IPS DF 19.7 (cell line): ENCODE measurements at regions not wholly inside any gene's neighbourhood (a gene's known extent, or its start where the extent isn't known, plus 50 kb on each side); places are given as distances from the start of the nearest gene placed in this dataset.
"Not testable (repeated sequence)": the region's sequence is repeated elsewhere in the genome, so short reads cannot be mapped to it uniquely, and the experiment has no call there.

ENCODE experiments used
- DNase-seq: peaks from one replicate; pipeline ENCODE4 v3.0.0-alpha.2; 2013; ENCODE audit warnings: low read depth, low spot score

- no peak for DNase-seq
Measured at GRCh38 chr2:130251535-130251872, 53.3 kb upstream of the TUBA3E start.

DNA sequence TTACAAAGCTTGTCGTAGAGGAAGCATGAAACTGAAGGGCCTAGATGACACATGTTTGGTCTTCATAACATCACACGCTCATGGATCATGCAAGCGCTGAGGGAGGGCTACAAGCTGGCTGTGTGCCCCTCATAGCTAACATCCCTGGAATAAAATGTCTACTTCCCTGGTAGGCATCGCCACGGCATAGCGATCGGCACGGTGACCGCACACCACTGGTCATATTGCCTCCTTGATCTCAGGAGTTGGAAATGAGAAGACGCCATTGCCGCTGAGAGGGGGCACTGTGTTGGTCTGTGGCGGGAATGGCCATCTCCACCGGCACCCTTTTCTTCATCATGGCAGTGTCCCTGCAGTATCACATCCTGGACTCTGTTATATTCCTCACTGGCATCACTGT is 50.1 kb upstream of the TUBA3E start:
- DNase-seq = not testable (repeated sequence)
